ENCODE measurements at regions not wholly inside any gene's neighbourhood (a gene's known extent, or its start where the extent isn't known, plus 50 kb on each side); places are given as distances from the start of the nearest gene placed in this dataset.
A peak's percentile ranks its signal among the peaks of the same experiment; 100 is the strongest.
"Not testable (repeated sequence)": the region's sequence is repeated elsewhere in the genome, so short reads cannot be mapped to it uniquely, and the experiment has no call there.

DNA sequence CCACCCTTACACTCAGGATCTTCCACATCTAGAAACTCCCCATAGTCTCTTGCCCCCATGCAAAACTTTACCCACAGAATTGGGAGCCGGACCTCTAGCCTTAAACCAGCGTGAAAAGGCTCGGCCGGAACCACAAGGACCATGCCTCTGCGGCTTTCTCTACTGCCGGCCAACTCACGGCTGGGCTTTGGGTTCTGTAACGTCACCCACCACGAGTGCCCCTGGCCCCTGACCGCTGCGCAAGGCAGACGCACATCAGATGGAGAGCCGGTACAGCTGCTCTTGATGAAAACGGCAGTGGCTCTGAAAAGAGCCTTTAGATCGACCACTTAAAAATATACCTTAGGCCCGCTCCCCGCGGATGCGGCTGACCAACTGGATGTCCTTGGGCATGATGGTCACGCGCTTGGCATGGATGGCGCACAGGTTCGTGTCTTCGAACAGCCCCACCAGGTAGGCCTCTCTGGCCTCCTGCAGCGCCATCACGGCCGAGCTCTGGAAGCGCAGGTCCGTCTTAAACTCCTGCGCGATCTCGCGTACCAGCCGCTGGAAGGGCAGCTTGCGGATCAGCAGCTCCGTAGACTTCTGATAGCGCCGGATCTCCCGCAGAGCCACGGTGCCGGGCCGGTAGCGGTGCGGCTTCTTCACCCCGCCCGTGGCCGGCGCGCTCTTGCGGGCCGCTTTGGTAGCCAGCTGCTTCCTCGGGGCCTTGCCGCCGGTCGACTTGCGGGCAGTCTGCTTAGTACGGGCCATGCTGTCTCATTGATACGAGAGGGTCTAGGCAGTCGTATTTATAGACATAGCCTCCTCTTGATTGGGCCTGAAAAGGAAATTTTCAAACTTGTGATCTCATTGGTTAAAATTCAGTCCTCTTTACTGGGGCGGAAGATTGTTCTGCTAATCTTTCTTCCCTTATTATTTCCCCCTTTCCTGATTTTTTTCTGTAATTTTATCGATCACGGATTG lies 66.3 kb downstream of the FAM72C start:
- H3K36me3 Mint-ChIP-seq (ENCODE audit: insufficient read depth, unreplicated experiment); H3K27ac Mint-ChIP-seq (ENCODE audit: unreplicated experiment); intact Hi-C loops (cut with micrococcal nuclease; ENCODE audit: unreplicated experiment); BruUV-seq (replicated peaks); CTCF ChIA-PET; H3K27me3 Mint-ChIP-seq (ENCODE audit: unreplicated experiment); H3K9me3 Mint-ChIP-seq (ENCODE audit: low read depth, unreplicated experiment); H3K4me1 Mint-ChIP-seq (ENCODE audit: low read depth, unreplicated experiment): not testable (repeated sequence)
- DNase-seq = peak; percentile 48
- H3K4me3 Mint-ChIP-seq (ENCODE audit: low read depth, unreplicated experiment) = peak overlapping the region; percentile 64

DNA sequence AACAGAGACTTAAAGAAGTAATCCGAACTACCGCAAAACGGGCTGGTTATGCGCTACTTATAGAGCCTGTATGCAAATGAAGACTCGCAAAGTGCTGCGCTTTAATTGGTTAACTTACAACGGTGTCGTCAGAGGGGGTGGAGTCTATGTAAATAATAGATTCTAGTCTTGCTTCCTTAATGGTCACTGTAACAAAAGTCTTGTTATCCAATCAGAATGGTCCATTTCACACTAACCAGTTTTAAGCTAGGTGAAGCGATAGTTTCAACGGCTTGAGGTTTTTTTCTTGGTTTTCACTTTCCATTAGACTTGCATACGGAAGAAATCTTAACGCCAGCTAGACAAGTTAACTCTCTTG lies 67.2 kb downstream of the FAM72C start:
- not testable (repeated sequence) for H3K36me3 Mint-ChIP-seq (ENCODE audit: insufficient read depth, unreplicated experiment)

DNA sequence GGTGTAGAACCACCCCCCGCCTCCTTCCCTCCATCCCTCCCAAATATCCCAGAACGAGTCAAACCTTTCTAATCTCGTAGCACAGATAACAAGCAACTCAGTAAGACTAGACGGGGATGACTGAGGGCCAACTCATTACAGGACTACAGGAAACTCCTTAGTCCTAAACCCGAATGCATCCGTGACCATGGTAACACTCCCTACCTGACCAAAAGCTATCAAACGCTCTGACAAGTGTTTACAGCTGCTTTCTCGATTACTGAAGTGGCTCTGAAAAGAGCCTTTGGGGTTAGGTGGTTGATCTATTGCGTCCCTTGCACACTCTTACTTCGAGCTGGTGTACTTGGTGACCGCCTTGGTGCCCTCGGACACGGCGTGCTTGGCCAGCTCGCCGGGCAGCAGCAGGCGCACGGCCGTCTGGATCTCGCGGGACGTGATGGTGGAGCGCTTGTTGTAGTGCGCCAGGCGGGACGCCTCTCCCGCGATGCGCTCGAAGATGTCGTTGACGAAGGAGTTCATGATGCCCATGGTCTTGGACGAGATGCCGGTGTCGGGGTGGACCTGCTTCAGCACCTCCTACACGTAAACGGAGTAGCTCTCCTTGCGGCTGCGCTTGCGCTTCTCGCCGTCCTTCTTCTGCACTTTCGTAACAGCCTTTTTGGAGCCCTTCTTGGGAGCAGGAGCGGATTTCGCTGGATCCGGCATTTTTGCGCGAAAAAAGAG lies 67.7 kb downstream of the FAM72C start:
- peak overlapping the region; percentile 41 for H3K4me3 Mint-ChIP-seq (ENCODE audit: low read depth, unreplicated experiment)
- TSS peak; percentile 63 for BruUV-seq (replicated peaks)
- H3K36me3 Mint-ChIP-seq (ENCODE audit: insufficient read depth, unreplicated experiment); H3K27ac Mint-ChIP-seq (ENCODE audit: unreplicated experiment); H3K27me3 Mint-ChIP-seq (ENCODE audit: unreplicated experiment); CTCF ChIA-PET; H3K4me1 Mint-ChIP-seq (ENCODE audit: low read depth, unreplicated experiment); H3K9me3 Mint-ChIP-seq (ENCODE audit: low read depth, unreplicated experiment); intact Hi-C loops (cut with micrococcal nuclease; ENCODE audit: unreplicated experiment): not testable (repeated sequence)
- DNase-seq = peak; percentile 14

More for the DNA sequence above, 67.2 kb downstream of the FAM72C start:
- intact Hi-C loops (cut with micrococcal nuclease; ENCODE audit: unreplicated experiment); H3K27ac Mint-ChIP-seq (ENCODE audit: unreplicated experiment); H3K4me1 Mint-ChIP-seq (ENCODE audit: low read depth, unreplicated experiment); CTCF ChIA-PET; BruUV-seq (replicated peaks); H3K27me3 Mint-ChIP-seq (ENCODE audit: unreplicated experiment); H3K9me3 Mint-ChIP-seq (ENCODE audit: low read depth, unreplicated experiment); DNase-seq: not testable (repeated sequence)
- H3K4me3 Mint-ChIP-seq (ENCODE audit: low read depth, unreplicated experiment) = peak overlapping the region; percentile 41

DNA sequence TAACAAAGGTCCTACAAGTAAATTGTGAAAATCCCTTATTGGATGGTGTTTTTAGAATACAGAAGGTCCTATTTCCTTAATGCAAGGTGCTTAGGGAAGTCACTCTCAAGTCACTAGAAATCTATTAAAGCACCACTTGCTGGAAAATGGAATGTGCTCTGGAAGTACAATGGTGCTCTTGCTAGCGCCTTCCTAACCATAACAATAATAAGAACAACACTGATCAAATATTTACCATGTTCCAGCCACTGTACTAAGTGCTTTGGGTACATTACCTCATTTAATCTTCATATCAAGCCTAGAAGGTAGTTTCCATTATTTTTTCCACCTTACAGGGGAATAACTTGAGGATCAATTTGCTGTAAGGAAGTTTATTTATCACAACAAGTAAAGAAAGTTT lies 75.4 kb downstream of the FAM72C start:
- CTCF ChIA-PET; H3K9me3 Mint-ChIP-seq (ENCODE audit: low read depth, unreplicated experiment); BruUV-seq (replicated peaks): not testable (repeated sequence)

DNA sequence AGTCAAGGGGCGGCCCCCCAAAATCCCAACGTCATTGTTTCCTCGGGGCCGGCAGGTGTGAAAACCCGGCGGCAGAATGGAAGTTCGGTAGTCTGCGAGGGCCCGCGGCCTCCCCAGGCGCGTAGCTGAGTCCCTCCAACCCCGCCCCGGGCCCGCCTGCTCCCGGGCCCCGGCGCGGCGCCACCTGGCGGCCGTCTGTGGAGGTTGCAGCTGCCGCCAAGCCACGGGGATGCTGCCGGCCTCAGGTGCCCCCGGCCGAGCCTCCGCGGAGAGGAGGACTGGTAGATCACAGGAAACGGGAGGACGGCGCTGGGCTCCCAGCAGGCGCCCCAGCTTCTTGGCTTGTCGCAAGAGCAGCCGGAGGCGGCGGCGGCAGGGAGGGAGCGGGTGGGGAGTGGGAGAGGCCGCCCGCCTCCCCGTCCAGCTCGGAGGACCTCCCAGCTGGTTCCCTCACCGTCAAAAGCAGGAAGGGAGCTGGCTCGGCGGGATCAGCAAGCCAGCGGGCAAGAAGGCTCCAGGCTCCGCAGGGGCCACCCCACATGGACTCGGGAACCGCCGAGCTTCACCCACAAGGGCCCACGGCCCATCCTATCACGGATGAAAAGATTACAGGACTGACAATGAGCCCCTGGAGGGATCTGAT lies 86.7 kb downstream of the FAM72C start:
- peak; percentile 81 for DNase-seq
- not testable (repeated sequence) for BruUV-seq (replicated peaks)

More for the DNA sequence above, 75.4 kb downstream of the FAM72C start:
- DNase-seq; intact Hi-C loops (cut with micrococcal nuclease; ENCODE audit: unreplicated experiment); H3K4me3 Mint-ChIP-seq (ENCODE audit: low read depth, unreplicated experiment); H3K27ac Mint-ChIP-seq (ENCODE audit: unreplicated experiment); H3K36me3 Mint-ChIP-seq (ENCODE audit: insufficient read depth, unreplicated experiment); H3K27me3 Mint-ChIP-seq (ENCODE audit: unreplicated experiment); H3K4me1 Mint-ChIP-seq (ENCODE audit: low read depth, unreplicated experiment): not testable (repeated sequence)

More for the DNA sequence above, 86.7 kb downstream of the FAM72C start:
- H3K4me1 Mint-ChIP-seq (ENCODE audit: low read depth, unreplicated experiment); H3K36me3 Mint-ChIP-seq (ENCODE audit: insufficient read depth, unreplicated experiment); CTCF ChIA-PET; H3K27ac Mint-ChIP-seq (ENCODE audit: unreplicated experiment); H3K9me3 Mint-ChIP-seq (ENCODE audit: low read depth, unreplicated experiment); intact Hi-C loops (cut with micrococcal nuclease; ENCODE audit: unreplicated experiment); H3K27me3 Mint-ChIP-seq (ENCODE audit: unreplicated experiment): not testable (repeated sequence)
- peak overlapping the region; percentile 55 for H3K4me3 Mint-ChIP-seq (ENCODE audit: low read depth, unreplicated experiment)
- TF ChIP-seq, protein P1, sequence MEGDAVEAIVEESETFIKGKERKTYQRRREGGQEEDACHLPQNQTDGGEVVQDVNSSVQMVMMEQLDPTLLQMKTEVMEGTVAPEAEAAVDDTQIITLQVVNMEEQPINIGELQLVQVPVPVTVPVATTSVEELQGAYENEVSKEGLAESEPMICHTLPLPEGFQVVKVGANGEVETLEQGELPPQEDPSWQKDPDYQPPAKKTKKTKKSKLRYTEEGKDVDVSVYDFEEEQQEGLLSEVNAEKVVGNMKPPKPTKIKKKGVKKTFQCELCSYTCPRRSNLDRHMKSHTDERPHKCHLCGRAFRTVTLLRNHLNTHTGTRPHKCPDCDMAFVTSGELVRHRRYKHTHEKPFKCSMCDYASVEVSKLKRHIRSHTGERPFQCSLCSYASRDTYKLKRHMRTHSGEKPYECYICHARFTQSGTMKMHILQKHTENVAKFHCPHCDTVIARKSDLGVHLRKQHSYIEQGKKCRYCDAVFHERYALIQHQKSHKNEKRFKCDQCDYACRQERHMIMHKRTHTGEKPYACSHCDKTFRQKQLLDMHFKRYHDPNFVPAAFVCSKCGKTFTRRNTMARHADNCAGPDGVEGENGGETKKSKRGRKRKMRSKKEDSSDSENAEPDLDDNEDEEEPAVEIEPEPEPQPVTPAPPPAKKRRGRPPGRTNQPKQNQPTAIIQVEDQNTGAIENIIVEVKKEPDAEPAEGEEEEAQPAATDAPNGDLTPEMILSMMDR (IDR thresholded peaks at IDR 0.05; ENCODE audit: unreplicated experiment) = peak; percentile 51

All from Calu3 (cell line).